NT2/D1 (cell line): ENCODE measurements at regions not wholly inside any gene's neighbourhood (a gene's known extent, or its start where the extent isn't known, plus 50 kb on each side); places are given as distances from the start of the nearest gene placed in this dataset.

Experiments
- DNase-seq: peaks from one replicate; pipeline ENCODE4 v3.0.0-alpha.2; 2011; ENCODE audit warnings: low read depth, low spot score
- H3K27me3 ChIP-seq: 2 replicates; pipeline ENCODE4 v1.6.0; 2011; ENCODE audit warnings: mild to moderate bottlenecking; ENCODE audit not compliant: insufficient read length, insufficient read depth
- H3K36me3 ChIP-seq: 2 replicates; pipeline ENCODE4 v1.6.1; 2011; ENCODE audit warnings: mild to moderate bottlenecking, low read length, mixed read lengths; ENCODE audit not compliant: insufficient read depth, insufficient read length
- H3K4me1 ChIP-seq: 2 replicates; pipeline ENCODE4 v1.5.1; 2011; ENCODE audit not compliant: insufficient read depth, insufficient read length
- H3K4me3 ChIP-seq: 2 replicates; pipeline ENCODE4 v1.5.1; 2011; ENCODE audit warnings: low read depth; ENCODE audit not compliant: insufficient read length
- H3K9ac ChIP-seq: 2 replicates; pipeline ENCODE4 v1.6.0; 2011; ENCODE audit warnings: low read depth; ENCODE audit not compliant: insufficient read length
- H3K9me3 ChIP-seq: 2 replicates; pipeline ENCODE4 v1.5.1; 2011; ENCODE audit warnings: mild to moderate bottlenecking, low read length; ENCODE audit not compliant: insufficient read depth
- SUZ12 ChIP-seq: IDR thresholded peaks from 2 replicates; pipeline ENCODE4 v1.6.1; 2011; ENCODE audit not compliant: insufficient read length, insufficient read depth; ENCODE audit errors: extremely low read depth
- YY1 ChIP-seq: IDR thresholded peaks from 2 replicates; pipeline ENCODE4 v1.6.1; 2011; ENCODE audit not compliant: insufficient read length, insufficient read depth
- ZNF274 ChIP-seq: IDR thresholded peaks from 2 replicates; pipeline ENCODE4 v1.6.1; 2011; ENCODE audit warnings: mild to moderate bottlenecking, low read depth, low read length

- no peak for DNase-seq
- Histone ChIP-seq H3K9ac (no peak overlapping the region), H3K9me3 (no peaks in the 10 kb centered on the region), H3K27me3 (no peaks in the 10 kb centered on the region), H3K4me3 (no peak overlapping the region), H3K36me3 (no peaks in the 10 kb centered on the region), H3K4me1 (no peaks in the 10 kb centered on the region)
- no peak for TF ChIP-seq SUZ12
- TF ChIP-seq YY1: no peak
- no peak for TF ChIP-seq ZNF274
Measured at GRCh38 chr13:48892688-48893075, 83.0 kb upstream of the FNDC3A start.

DNA sequence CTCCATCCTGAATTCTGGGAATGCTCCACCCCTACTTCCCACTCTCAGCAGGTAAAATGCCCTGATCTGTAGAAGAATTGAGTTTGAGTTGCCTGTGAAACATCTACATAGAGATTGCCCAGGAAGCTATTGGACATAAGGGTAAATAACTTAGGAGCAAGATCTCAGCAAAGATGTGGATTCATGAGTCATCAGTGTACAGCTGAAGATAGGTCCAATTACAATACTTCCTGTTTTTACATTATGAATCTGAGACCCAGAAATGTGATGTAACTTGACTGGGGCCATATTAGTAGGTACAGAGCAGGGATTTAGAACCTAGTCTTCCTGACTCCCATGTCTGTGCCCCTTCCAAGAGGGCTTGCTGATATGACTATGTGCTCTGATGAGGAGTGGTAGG lies 79.4 kb upstream of the FNDC3A start:
- no peak overlapping the region for H3K9ac ChIP-seq
- no peak for DNase-seq
- H3K9me3 ChIP-seq: no peaks in the 10 kb centered on the region
- H3K4me1 ChIP-seq: no peaks in the 10 kb centered on the region
- H3K36me3 ChIP-seq: no peaks in the 10 kb centered on the region
- no peaks in the 10 kb centered on the region for H3K27me3 ChIP-seq
- no peak overlapping the region for H3K4me3 ChIP-seq
- no peak for TF ChIP-seq YY1
- no peak for TF ChIP-seq ZNF274
- no peak for TF ChIP-seq SUZ12

- H3K27me3 ChIP-seq: no peaks in the 10 kb centered on the region
- TF ChIP-seq SUZ12 (no peak), YY1 (no peak), ZNF274 (no peak)
- no peak for DNase-seq
- no peak overlapping the region for H3K4me3 ChIP-seq
- H3K4me1 ChIP-seq: no peaks in the 10 kb centered on the region
- no peaks in the 10 kb centered on the region for H3K36me3 ChIP-seq
- H3K9ac ChIP-seq: no peak overlapping the region
- H3K9me3 ChIP-seq: no peaks in the 10 kb centered on the region
Measured at GRCh38 chr13:48901781-48902180, 73.9 kb upstream of the FNDC3A start.

GRCh38 chr13:48902368-48902767 lies 73.3 kb upstream of the FNDC3A start:
- no peaks in the 10 kb centered on the region for H3K36me3 ChIP-seq
- no peaks in the 10 kb centered on the region for H3K4me1 ChIP-seq
- H3K9ac ChIP-seq: no peak overlapping the region
- H3K4me3 ChIP-seq: no peak overlapping the region
- no peak for DNase-seq
- H3K9me3 ChIP-seq: no peaks in the 10 kb centered on the region
- no peak for TF ChIP-seq ZNF274
- H3K27me3 ChIP-seq: no peaks in the 10 kb centered on the region

- Histone ChIP-seq H3K27me3 (no peaks in the 10 kb centered on the region), H3K4me1 (no peaks in the 10 kb centered on the region), H3K9me3 (no peaks in the 10 kb centered on the region), H3K36me3 (no peaks in the 10 kb centered on the region), H3K9ac (no peak overlapping the region), H3K4me3 (no peak overlapping the region)
- no peak for DNase-seq
- no peak for TF ChIP-seq SUZ12
- TF ChIP-seq ZNF274: no peak
- TF ChIP-seq YY1: no peak
Measured at GRCh38 chr13:48904668-48905290, 70.9 kb upstream of the FNDC3A start.

DNA sequence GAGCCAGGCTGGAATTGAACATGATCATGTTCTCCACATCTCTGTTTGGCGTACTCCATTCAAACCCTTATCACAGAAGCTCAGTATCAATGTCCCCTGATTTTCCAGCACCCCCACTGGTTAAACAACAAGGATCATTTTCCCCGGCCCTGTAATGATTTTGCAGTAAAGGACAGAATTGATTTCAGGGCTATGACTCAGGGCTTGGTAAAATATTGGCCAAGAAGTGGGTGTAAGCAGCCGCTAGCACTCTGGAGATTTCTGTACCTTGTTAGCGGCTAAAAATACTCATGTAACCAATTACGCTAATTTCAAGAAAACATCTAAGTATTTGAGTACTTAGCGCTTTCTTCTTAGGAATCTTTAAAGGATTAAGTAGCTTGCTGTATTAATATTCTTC lies 69.5 kb upstream of the FNDC3A start:
- H3K27me3 ChIP-seq: no peaks in the 10 kb centered on the region
- DNase-seq: no peak
- TF ChIP-seq SUZ12 (no peak), ZNF274 (no peak), YY1 (no peak)
- H3K4me1 ChIP-seq: no peaks in the 10 kb centered on the region
- no peak overlapping the region for H3K9ac ChIP-seq
- H3K36me3 ChIP-seq: no peaks in the 10 kb centered on the region
- no peak overlapping the region for H3K4me3 ChIP-seq
- H3K9me3 ChIP-seq: no peaks in the 10 kb centered on the region

- DNase-seq: no peak
- no peak overlapping the region for H3K9ac ChIP-seq
- H3K4me1 ChIP-seq: no peaks in the 10 kb centered on the region
- no peaks in the 10 kb centered on the region for H3K27me3 ChIP-seq
- no peaks in the 10 kb centered on the region for H3K9me3 ChIP-seq
- H3K36me3 ChIP-seq: no peaks in the 10 kb centered on the region
- no peak overlapping the region for H3K4me3 ChIP-seq
- TF ChIP-seq YY1: no peak
- no peak for TF ChIP-seq SUZ12
- no peak for TF ChIP-seq ZNF274
Measured at GRCh38 chr13:48908381-48909055, 67.2 kb upstream of the FNDC3A start.
